NCI-H1092 treated with DMSO at 0.1 percent for 48 hours (cell line): ENCODE measurements at regions not wholly inside any gene's neighbourhood (a gene's known extent, or its start where the extent isn't known, plus 50 kb on each side); places are given as distances from the start of the nearest gene placed in this dataset.

Source experiments
- DNase-seq: peaks from one replicate; lab custom pipeline; 2025; lab: John Stamatoyannopoulos, UW

- no peak for DNase-seq
Measured at GRCh38 chr1:219993554-219994433, 52.5 kb downstream of the EPRS1 start.

- no peak for DNase-seq
Measured at GRCh38 chr1:219991919-219992318, 54.4 kb downstream of the EPRS1 start.

- no peak for DNase-seq
Measured at GRCh38 chr1:219991511-219991810, 54.8 kb downstream of the EPRS1 start.

GRCh38 chr1:219990782-219991510, 55.4 kb downstream of the EPRS1 start:
- DNase-seq, result peak; percentile 60

GRCh38 chr1:219989766-219990165, 56.5 kb downstream of the EPRS1 start:
- DNase-seq, result no peak

GRCh38 chr1:219988818-219989217, 57.5 kb downstream of the EPRS1 start:
- DNase-seq, result no peak

GRCh38 chr1:219988387-219988786, 57.9 kb downstream of the EPRS1 start:
- DNase-seq, result no peak

- DNase-seq, result no peak
Measured at GRCh38 chr1:219987325-219987724, 59.0 kb upstream of the SLC30A10 start.

- DNase-seq, result no peak
Measured at GRCh38 chr1:219985169-219985568, 56.8 kb upstream of the SLC30A10 start.
